Panc1 (cell line): ENCODE measurements at regions not wholly inside any gene's neighbourhood (a gene's known extent, or its start where the extent isn't known, plus 50 kb on each side); places are given as distances from the start of the nearest gene placed in this dataset.
"Not testable (repeated sequence)": the region's sequence is repeated elsewhere in the genome, so short reads cannot be mapped to it uniquely, and the experiment has no call there.

Experiments used
- CTCF ChIP-seq: fragments of 450-650 bp; IDR thresholded peaks from 2 replicates; pipeline ENCODE4 v1.5.1; 2017; ENCODE audit warnings: mild to moderate bottlenecking
- TF ChIP-seq, protein P1 (sequence below), 2 experiments: IDR thresholded peaks; 2 replicates each; pipeline ENCODE4 v1.6.1; 2011 to 2012; ENCODE audit warnings: low read depth in 2 of 2, control low read depth in 1 of 2, low read length in 1 of 2, mild to moderate bottlenecking in 1 of 2, moderate library complexity in 1 of 2; ENCODE audit not compliant: insufficient read depth in 1 of 2

GRCh38 chr4:118575057-118575456 is 110.1 kb upstream of the METTL14 start:
- TF ChIP-seq CTCF: not testable (repeated sequence)
- TF ChIP-seq, protein P1, sequence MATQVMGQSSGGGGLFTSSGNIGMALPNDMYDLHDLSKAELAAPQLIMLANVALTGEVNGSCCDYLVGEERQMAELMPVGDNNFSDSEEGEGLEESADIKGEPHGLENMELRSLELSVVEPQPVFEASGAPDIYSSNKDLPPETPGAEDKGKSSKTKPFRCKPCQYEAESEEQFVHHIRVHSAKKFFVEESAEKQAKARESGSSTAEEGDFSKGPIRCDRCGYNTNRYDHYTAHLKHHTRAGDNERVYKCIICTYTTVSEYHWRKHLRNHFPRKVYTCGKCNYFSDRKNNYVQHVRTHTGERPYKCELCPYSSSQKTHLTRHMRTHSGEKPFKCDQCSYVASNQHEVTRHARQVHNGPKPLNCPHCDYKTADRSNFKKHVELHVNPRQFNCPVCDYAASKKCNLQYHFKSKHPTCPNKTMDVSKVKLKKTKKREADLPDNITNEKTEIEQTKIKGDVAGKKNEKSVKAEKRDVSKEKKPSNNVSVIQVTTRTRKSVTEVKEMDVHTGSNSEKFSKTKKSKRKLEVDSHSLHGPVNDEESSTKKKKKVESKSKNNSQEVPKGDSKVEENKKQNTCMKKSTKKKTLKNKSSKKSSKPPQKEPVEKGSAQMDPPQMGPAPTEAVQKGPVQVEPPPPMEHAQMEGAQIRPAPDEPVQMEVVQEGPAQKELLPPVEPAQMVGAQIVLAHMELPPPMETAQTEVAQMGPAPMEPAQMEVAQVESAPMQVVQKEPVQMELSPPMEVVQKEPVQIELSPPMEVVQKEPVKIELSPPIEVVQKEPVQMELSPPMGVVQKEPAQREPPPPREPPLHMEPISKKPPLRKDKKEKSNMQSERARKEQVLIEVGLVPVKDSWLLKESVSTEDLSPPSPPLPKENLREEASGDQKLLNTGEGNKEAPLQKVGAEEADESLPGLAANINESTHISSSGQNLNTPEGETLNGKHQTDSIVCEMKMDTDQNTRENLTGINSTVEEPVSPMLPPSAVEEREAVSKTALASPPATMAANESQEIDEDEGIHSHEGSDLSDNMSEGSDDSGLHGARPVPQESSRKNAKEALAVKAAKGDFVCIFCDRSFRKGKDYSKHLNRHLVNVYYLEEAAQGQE (IDR thresholded peaks at IDR 0.05; ENCODE audit: insufficient read depth in 1 of 2, low read depth in 2 of 2, low read length in 1 of 2): not testable (repeated sequence)
